Suprapubic skin (tissue), 4 donors: ENCODE measurements at regions not wholly inside any gene's neighbourhood (a gene's known extent, or its start where the extent isn't known, plus 50 kb on each side); places are given as distances from the start of the nearest gene placed in this dataset.

Experiments used
- DNase-seq, 2 donors: peaks; one replicate each; pipeline ENCODE4 v3.0.0-alpha.2; 2019; ENCODE audit warnings: low spot score in 2 of 2
- H3K27ac ChIP-seq: fragments of 200-600 bp; sonication (generic); one replicate; pipeline ENCODE4 v1.5.1; 2019
- H3K27me3 ChIP-seq: fragments of 200-600 bp; sonication (generic); one replicate; pipeline ENCODE4 v1.5.1; 2019
- H3K36me3 ChIP-seq: fragments of 200-600 bp; sonication (generic); one replicate; pipeline ENCODE4 v1.5.1; 2019
- H3K4me1 ChIP-seq: fragments of 200-600 bp; sonication (generic); one replicate; pipeline ENCODE4 v1.5.1; 2019
- H3K4me3 ChIP-seq: fragments of 200-600 bp; sonication (generic); one replicate; pipeline ENCODE4 v1.5.1; 2019; ENCODE audit warnings: mild to moderate bottlenecking
- H3K9me3 ChIP-seq: fragments of 200-600 bp; sonication (generic); one replicate; pipeline ENCODE4 v1.5.1; 2019
- EP300 ChIP-seq: sonication (generic); formaldehyde crosslinking; IDR thresholded peaks from one replicate; pipeline ENCODE4 v1.6.1; 2017; ENCODE audit warnings: antibody characterized with exemption
- POLR2A ChIP-seq, 2 donors: fragments of 450-650 bp; IDR thresholded peaks; one replicate each; pipeline ENCODE4 v1.6.1; 2017; ENCODE audit warnings: antibody characterized with exemption in 2 of 2, mild to moderate bottlenecking in 2 of 2, moderate library complexity in 2 of 2
- POLR2AphosphoS5 ChIP-seq, 3 donors: sonication (generic); formaldehyde crosslinking; IDR thresholded peaks; one replicate each; pipeline ENCODE4 v1.6.1; 2017; ENCODE audit warnings: antibody characterized with exemption in 3 of 3
- WGBS: methylation state at CpG from one replicate; pipeline ENCODE4 v1.1.5; 2018; 5-methylcytosine and 5-hydroxymethylcytosine counted together
- TF ChIP-seq, protein P1 (sequence below), 2 donors: fragments of 200-600 bp in 1 of 2; fragments of 450-650 bp in 1 of 2; sonication (generic) in 1 of 2; IDR thresholded peaks; one replicate each; pipeline ENCODE4 v1.5.1; 2016 to 2019; ENCODE audit warnings: antibody characterized with exemption in 2 of 2, mild to moderate bottlenecking in 1 of 2, moderate library complexity in 1 of 2

DNA sequence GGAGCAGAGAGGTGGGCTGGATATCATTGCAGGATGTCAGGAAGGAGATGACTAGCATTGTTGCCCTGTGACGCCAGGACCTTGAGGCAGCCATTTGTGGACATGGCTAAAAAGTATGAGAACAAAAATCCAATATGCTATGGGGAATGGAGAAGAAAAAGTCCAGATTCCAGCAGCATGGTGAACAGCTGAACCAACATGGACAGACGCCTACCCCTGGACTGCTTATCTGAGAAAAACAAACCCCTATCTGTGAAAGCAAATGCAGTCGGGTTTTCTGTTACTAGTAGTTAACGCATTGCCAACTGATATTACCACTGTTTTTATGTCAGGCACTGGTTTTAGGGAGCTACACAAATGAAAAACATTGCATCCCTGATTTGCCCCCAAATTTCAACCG is 251.2 kb upstream of the RORA start:
- no peaks in the 10 kb centered on the region for H3K9me3 ChIP-seq
- no peak overlapping the region for H3K27ac ChIP-seq
- no peaks in the 10 kb centered on the region for H3K36me3 ChIP-seq
- H3K27me3 ChIP-seq: peaks cover 3% of the 10 kb centered on the region
- H3K4me3 ChIP-seq: no peak overlapping the region
- DNase-seq: no peak
- no peaks in the 10 kb centered on the region for H3K4me1 ChIP-seq
- WGBS: 88% methylated on average over 5 of the region's 5 CpGs
- TF ChIP-seq POLR2A (IDR thresholded peaks at IDR 0.05) (no peak), EP300 (no peak), POLR2AphosphoS5 (IDR thresholded peaks at IDR 0.05) (no peak)
- TF ChIP-seq, protein P1, sequence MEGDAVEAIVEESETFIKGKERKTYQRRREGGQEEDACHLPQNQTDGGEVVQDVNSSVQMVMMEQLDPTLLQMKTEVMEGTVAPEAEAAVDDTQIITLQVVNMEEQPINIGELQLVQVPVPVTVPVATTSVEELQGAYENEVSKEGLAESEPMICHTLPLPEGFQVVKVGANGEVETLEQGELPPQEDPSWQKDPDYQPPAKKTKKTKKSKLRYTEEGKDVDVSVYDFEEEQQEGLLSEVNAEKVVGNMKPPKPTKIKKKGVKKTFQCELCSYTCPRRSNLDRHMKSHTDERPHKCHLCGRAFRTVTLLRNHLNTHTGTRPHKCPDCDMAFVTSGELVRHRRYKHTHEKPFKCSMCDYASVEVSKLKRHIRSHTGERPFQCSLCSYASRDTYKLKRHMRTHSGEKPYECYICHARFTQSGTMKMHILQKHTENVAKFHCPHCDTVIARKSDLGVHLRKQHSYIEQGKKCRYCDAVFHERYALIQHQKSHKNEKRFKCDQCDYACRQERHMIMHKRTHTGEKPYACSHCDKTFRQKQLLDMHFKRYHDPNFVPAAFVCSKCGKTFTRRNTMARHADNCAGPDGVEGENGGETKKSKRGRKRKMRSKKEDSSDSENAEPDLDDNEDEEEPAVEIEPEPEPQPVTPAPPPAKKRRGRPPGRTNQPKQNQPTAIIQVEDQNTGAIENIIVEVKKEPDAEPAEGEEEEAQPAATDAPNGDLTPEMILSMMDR (IDR thresholded peaks at IDR 0.05): no peak

DNA sequence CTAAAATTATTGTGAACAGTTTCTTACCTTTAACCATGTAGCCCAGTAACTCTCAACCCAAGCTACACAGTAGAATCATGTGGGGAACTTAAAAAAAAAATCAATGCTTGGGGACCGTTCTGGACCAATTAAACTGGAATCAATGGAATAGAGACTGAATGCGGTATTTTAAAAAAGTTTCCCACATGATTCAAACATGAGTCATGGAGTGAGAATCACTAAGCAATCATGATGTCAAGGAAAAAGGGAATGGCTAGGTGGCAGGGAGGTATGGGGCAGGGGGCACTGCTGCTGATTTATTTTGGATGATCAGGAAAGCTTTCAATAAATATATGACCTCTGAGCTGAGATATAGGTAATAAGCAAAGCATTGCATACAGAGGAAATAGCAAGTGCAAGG is 250.5 kb upstream of the RORA start:
- WGBS: 58% methylated on average over 2 of the region's 2 CpGs
- no peak for DNase-seq
- Histone ChIP-seq H3K9me3 (no peaks in the 10 kb centered on the region), H3K27ac (no peak overlapping the region), H3K4me3 (no peak overlapping the region), H3K36me3 (no peaks in the 10 kb centered on the region), H3K4me1 (no peaks in the 10 kb centered on the region), H3K27me3 (peaks cover 3% of the 10 kb centered on the region)
- no peak for TF ChIP-seq EP300
- TF ChIP-seq POLR2AphosphoS5 (IDR thresholded peaks at IDR 0.05): no peak
- no peak for TF ChIP-seq POLR2A (IDR thresholded peaks at IDR 0.05)
- TF ChIP-seq, protein P1 (IDR thresholded peaks at IDR 0.05): no peak

DNA sequence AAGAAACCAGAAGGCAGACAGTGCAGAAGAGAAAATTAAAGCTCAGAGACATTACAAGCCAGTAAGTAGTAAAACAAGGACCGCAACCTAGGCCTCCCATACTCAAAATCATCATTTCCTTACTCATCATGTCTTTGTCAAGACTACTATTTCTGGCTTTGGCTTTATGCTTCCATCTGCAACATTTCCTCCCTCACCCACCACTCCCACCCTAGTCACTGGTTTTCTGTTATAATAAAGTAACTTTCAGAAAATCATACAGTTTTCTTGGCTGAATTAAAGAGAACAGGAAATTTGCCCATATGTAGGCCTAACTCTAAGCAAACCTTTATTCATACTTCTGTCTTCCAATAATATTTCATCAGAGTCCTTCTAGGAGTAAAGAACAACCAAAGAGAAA is 247.6 kb upstream of the RORA start:
- 89% methylated on average over 1 of the region's 1 CpG for WGBS
- no peaks in the 10 kb centered on the region for H3K4me1 ChIP-seq
- DNase-seq: no peak
- peaks cover 3% of the 10 kb centered on the region for H3K27me3 ChIP-seq
- no peaks in the 10 kb centered on the region for H3K9me3 ChIP-seq
- H3K36me3 ChIP-seq: no peaks in the 10 kb centered on the region
- H3K4me3 ChIP-seq: no peak overlapping the region
- H3K27ac ChIP-seq: no peak overlapping the region
- TF ChIP-seq POLR2AphosphoS5 (IDR thresholded peaks at IDR 0.05): no peak
- TF ChIP-seq, protein P1 (IDR thresholded peaks at IDR 0.05): no peak
- no peak for TF ChIP-seq POLR2A (IDR thresholded peaks at IDR 0.05)
- no peak for TF ChIP-seq EP300

DNA sequence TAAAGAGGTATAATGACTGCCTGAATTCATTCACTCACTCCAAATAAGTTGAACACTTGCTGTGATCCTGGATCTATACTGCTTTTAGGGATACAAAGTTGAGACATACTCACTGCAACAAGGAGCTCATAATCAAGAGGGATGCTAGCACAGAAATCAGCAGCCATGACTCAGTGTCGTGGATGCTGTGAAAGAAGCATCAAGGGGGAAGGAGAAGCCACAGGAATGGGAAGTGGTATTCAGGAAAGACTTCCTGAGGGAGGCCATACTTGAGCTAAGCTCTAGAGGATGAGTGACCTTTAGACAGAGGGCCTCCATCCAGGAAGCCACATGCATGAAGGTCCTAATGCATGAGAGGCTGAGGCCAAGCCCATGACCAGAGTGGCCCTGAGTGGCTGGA is 245.7 kb upstream of the RORA start:
- H3K9me3 ChIP-seq: no peaks in the 10 kb centered on the region
- no peak overlapping the region for H3K27ac ChIP-seq
- 58% methylated on average over 1 of the region's 1 CpG for WGBS
- TF ChIP-seq, protein P1 (IDR thresholded peaks at IDR 0.05): no peak
- H3K4me1 ChIP-seq: no peaks in the 10 kb centered on the region
- peaks cover 3% of the 10 kb centered on the region for H3K27me3 ChIP-seq
- H3K4me3 ChIP-seq: no peak overlapping the region
- H3K36me3 ChIP-seq: no peaks in the 10 kb centered on the region
- DNase-seq: no peak

DNA sequence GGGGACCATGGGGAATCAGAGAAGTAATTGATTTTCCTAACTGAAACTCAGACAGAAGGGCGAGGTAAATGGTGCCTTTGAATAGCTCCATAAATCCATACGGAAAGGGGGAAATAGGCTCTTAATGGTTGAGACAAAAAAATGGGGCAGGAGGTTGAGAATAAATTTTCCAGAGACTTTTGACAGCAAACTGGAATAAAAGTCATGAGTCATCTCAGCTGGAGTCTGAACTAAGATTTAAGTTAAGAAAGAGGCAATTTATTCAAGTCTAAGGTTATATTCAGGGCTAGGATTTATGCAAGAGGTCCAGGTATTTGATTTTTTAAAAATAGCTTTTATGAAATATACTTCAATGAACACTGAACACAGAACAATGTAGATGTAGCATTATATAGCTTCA is 238.7 kb upstream of the RORA start:
- no peak overlapping the region for H3K4me3 ChIP-seq
- 61% methylated on average over 2 of the region's 2 CpGs for WGBS
- no peaks in the 10 kb centered on the region for H3K4me1 ChIP-seq
- no peaks in the 10 kb centered on the region for H3K9me3 ChIP-seq
- peaks cover 4% of the 10 kb centered on the region for H3K27me3 ChIP-seq
- no peaks in the 10 kb centered on the region for H3K36me3 ChIP-seq
- no peak for DNase-seq
- TF ChIP-seq EP300 (no peak), POLR2AphosphoS5 (IDR thresholded peaks at IDR 0.05) (no peak)
- TF ChIP-seq, protein P1 (IDR thresholded peaks at IDR 0.05): no peak
- H3K27ac ChIP-seq: no peak overlapping the region
